Activated naive CD4-positive, alpha-beta T cell treated with anti-CD3 and anti-CD28 coated beads for 36 hours (primary cell): ENCODE measurements at regions not wholly inside any gene's neighbourhood (a gene's known extent, or its start where the extent isn't known, plus 50 kb on each side); places are given as distances from the start of the nearest gene placed in this dataset.

ENCODE experiments used
- CTCF ChIA-PET: fragments of 350-600 bp; sonication (Branson Sonifier 250); formaldehyde crosslinking; loops from one replicate; lab custom pipeline; 2021; ENCODE audit warnings: antibody characterized with exemption; lab: Charles Lee
- DNase-seq: peaks from one replicate; pipeline ENCODE4 v3.0.0-alpha.2; 2020
- H3K27ac Mint-ChIP-seq: one replicate; pipeline ENCODE4 v1.8.0; 2021; ENCODE audit warnings: mild to moderate bottlenecking, mixed read lengths
- H3K27me3 Mint-ChIP-seq: one replicate; pipeline ENCODE4 v1.8.0; 2021; ENCODE audit warnings: low read depth, mixed read lengths
- H3K36me3 Mint-ChIP-seq: one replicate; pipeline ENCODE4 v1.8.0; 2021; ENCODE audit warnings: low read depth, mixed read lengths
- H3K4me1 Mint-ChIP-seq: one replicate; pipeline ENCODE4 v1.8.0; 2021; ENCODE audit warnings: low read depth, mixed read lengths
- H3K4me3 Mint-ChIP-seq: one replicate; pipeline ENCODE4 v1.8.0; 2021; ENCODE audit warnings: mild to moderate bottlenecking, moderate library complexity, mixed read lengths
- H3K9me3 Mint-ChIP-seq: one replicate; pipeline ENCODE4 v1.8.0; 2021; ENCODE audit warnings: mixed read lengths
- intact Hi-C: fragments of 100-400 bp; cut with micrococcal nuclease; formaldehyde crosslinking; loops from one replicate; pipeline ENCODE4 v1.15.1; 2023

DNA sequence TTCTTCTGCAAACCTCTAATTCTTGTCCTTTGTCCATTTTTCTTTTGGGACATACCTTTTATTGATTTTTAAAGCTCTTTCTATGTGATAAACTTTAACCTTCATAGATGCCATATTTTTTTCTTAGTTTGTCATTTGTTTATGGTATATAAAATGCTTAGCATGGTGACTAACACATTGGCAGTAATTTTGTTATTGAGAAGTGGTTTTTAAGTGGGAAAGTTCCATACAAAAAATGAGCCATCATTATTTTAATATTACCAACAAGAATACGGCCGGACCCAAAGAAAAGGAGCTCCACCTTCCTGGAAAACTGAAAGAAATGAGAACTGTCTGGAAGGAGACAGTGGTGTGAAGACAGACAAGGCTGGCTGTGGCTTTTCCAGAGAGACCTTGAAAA lies 270.1 kb upstream of the SIX2 start:
- Mint-ChIP-seq H3K36me3 (no peaks in the 10 kb centered on the region), H3K4me3 (no peak overlapping the region), H3K27ac (no peak overlapping the region), H3K9me3 (no peaks in the 10 kb centered on the region), H3K27me3 (peaks cover 2% of the 10 kb centered on the region), H3K4me1 (no peaks in the 10 kb centered on the region)
- no peak for DNase-seq
- intact Hi-C loops: no loop called here
- CTCF ChIA-PET: no interaction called here

DNA sequence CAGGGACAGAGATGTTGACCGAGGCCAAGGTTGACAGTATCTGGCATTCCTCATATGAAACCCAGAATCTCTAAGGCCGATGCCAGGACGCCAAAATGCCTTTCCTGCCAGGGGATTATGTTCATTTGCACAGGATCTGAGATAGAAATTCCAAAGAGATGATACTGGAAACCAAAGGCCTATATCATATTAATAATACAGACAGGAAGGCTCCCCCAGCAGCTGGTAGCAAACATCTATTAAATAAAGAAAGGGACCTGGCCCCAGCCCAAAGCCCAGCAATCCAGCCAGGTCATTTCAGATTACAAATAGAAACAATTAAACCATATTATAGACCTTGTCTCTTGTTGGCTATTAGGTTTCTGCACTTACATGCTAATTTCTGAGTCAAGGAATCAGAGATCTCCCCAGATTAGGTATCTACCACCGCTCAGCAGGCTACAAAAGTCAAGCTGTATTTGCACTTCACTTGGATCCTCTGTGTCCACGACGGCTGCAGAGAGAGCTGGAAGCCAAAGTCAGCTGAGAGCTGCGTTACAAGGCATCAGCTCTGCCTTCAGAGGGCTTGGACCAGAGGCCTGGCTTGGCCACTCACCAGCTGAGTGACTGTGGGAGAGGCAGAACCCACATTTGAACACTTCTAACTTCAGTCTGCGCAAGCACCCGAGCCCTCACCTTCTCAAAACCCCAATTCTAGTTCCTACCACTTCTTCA lies 269.3 kb upstream of the SIX2 start:
- Mint-ChIP-seq H3K36me3 (no peaks in the 10 kb centered on the region), H3K27ac (no peak overlapping the region), H3K4me1 (no peaks in the 10 kb centered on the region), H3K9me3 (no peaks in the 10 kb centered on the region), H3K27me3 (peaks cover 2% of the 10 kb centered on the region), H3K4me3 (no peak overlapping the region)
- DNase-seq: no peak
- CTCF ChIA-PET: no interaction called here
- intact Hi-C loops: no loop called here

DNA sequence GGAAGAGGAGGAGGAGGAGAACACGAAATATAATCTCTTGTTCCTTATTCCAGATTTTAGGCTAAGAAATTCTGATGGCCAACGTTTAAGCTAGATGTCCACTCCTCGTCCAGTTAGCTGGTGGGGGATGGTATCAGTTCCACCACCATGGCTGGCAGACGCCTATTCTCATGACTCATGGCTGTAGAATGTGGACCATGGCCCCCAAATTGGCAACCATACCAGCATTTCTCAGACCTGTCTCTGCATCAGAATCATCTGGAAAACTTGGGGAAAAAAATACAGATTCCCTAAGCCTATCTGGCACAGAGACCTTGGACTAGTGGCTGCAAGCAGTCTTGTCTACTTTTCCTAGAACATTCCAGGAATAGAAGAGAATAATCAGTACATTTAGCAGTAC lies 267.7 kb upstream of the SIX2 start:
- intact Hi-C loops: no loop called here
- Mint-ChIP-seq H3K9me3 (no peaks in the 10 kb centered on the region), H3K4me1 (no peaks in the 10 kb centered on the region), H3K27ac (no peak overlapping the region), H3K27me3 (peaks cover 2% of the 10 kb centered on the region), H3K36me3 (no peaks in the 10 kb centered on the region), H3K4me3 (no peak overlapping the region)
- CTCF ChIA-PET: interaction anchor here (0.6 kb wide), 1 partner anchor 11 kb away, joined by 3 read pairs; no protein-coding TSS in a partner anchor
- no peak for DNase-seq

DNA sequence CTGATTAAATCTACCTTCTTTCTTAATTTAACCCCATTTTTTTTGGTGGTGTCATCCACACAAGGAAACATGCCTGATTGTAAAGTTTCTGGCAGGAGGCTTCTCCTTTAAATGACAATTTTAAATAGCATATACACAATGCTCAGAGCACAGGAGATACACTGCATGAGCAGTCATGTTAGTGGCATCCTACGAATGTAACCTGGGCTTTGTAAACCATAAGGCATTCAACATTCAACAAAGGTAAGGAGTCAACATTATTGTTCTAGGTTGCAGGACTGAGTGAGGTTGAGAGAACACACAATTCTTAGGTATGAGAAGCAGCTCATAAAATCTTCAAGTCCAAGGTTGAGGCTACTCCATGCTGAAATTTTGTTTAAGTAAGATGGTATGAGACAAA lies 266.6 kb upstream of the SIX2 start:
- CTCF ChIA-PET: no interaction called here
- H3K9me3 Mint-ChIP-seq: no peaks in the 10 kb centered on the region
- peaks cover 2% of the 10 kb centered on the region for H3K27me3 Mint-ChIP-seq
- no peak overlapping the region for H3K27ac Mint-ChIP-seq
- H3K4me3 Mint-ChIP-seq: no peak overlapping the region
- no peak for DNase-seq
- H3K4me1 Mint-ChIP-seq: no peaks in the 10 kb centered on the region
- intact Hi-C loops: no loop called here
- no peaks in the 10 kb centered on the region for H3K36me3 Mint-ChIP-seq

DNA sequence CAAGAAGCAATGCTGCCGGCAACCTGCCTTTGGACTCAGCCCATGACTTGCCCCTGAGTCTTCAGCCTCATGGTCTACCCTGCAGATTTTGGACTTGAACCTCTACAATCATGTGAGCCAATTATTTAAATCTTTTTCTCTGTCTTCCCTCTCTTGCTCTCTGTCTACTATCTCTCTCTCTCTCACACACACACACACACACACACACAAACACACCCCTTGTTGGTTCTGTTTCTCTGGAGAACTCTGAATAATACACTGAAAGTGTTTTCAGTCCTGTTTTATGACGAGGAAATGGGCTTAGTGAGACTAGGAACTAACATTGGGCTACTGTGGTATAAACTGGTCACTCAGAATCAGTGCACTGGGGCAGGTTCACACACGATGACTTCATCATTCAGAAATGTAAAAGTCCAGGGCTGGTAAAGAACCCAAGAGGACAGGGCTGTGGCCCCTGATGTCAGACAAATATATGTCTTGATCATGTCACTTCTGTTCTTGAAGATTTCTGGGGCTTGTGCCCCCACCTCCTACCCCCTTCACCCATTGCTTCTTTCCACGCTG lies 266.1 kb upstream of the SIX2 start:
- Mint-ChIP-seq H3K4me3 (no peak overlapping the region), H3K9me3 (no peaks in the 10 kb centered on the region), H3K4me1 (no peaks in the 10 kb centered on the region), H3K27me3 (peaks cover 2% of the 10 kb centered on the region), H3K27ac (no peak overlapping the region), H3K36me3 (no peaks in the 10 kb centered on the region)
- CTCF ChIA-PET: interaction anchor here (0.6 kb wide), 1 partner anchor 12 kb away, joined by 3 read pairs; no protein-coding TSS in a partner anchor
- intact Hi-C loops: no loop called here
- DNase-seq: no peak

DNA sequence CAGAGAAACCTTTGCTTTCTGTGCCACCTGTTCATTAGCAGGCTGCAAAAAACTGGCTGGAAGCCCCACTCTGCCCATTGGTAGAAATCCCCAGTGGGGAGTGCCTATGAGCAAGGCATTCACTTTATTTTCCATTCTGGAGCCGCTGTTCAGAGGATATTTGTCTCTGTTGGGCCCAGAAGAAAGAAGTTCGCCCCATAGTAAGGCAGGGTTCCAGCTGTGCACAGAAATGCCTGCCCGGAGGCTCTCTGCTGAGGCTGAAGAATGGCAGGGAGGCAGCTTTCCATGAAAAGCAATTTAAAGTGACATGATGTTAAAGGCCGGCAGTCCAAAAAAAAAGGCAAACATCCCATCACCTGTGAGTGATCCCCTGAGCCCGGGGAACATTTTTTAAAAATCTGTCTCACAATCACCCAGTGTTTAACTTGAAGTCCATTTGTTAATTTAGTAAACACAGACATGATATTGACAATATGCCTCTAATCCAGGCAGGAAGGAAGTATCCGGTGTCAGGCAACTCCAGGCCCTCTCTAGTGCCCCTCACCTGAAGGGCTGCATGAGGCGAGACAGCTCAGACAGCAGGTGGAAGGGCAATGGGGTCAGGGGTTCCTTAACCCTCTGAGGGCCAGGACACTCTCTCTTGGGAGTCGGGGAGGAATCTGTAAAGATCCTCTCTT lies 265.1 kb upstream of the SIX2 start:
- CTCF ChIA-PET: interaction anchor here (0.6 kb wide), 1 partner anchor 12 kb away, joined by 3 read pairs; no protein-coding TSS in a partner anchor
- Mint-ChIP-seq H3K36me3 (no peaks in the 10 kb centered on the region), H3K4me3 (no peak overlapping the region), H3K4me1 (no peaks in the 10 kb centered on the region), H3K9me3 (no peaks in the 10 kb centered on the region), H3K27ac (no peak overlapping the region), H3K27me3 (peaks cover 2% of the 10 kb centered on the region)
- intact Hi-C loops: no loop called here
- DNase-seq: no peak

DNA sequence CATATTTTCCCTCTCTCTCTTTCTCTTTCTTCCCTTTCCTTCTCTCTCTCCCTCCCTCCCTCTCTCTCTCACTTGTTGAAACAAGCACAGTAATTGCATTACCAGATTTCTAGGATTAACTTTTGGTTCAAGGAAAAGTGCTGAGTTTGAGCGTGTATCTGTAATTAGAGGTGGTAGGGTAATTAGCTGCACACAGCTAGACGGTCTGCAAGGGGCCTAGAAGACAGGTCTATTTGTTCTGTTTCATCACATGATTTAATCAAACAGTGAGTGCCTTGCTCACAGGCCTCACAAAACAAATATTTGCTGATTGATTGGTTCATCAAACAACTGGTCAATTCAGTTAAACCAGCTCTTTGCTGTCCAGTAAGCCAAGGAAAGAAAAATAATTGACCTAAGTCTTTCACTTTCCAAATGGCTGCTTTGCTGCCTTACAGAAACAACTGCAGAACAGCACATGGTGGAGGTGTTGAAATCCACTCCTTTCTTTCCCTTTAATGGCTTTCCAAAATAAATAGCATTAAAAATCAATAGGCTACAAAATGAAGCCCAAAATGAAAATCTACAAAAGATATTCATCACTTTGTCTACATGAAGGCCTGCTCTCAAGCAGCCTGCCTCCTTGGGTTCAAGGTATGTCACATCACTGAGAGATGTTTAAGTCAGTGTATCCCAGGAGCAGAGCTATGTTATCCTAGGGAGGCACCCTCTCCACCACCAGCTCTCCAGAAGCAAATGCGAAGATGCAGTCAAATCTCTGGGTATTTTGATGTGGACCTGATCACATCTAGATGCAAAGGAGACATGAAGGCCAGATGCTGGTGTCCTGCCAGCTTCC lies 264.4 kb upstream of the SIX2 start:
- H3K27ac Mint-ChIP-seq: no peak overlapping the region
- no peak for DNase-seq
- intact Hi-C loops: no loop called here
- H3K4me3 Mint-ChIP-seq: no peak overlapping the region
- H3K4me1 Mint-ChIP-seq: no peaks in the 10 kb centered on the region
- peaks cover 2% of the 10 kb centered on the region for H3K27me3 Mint-ChIP-seq
- no peaks in the 10 kb centered on the region for H3K9me3 Mint-ChIP-seq
- CTCF ChIA-PET: no interaction called here
- H3K36me3 Mint-ChIP-seq: no peaks in the 10 kb centered on the region

DNA sequence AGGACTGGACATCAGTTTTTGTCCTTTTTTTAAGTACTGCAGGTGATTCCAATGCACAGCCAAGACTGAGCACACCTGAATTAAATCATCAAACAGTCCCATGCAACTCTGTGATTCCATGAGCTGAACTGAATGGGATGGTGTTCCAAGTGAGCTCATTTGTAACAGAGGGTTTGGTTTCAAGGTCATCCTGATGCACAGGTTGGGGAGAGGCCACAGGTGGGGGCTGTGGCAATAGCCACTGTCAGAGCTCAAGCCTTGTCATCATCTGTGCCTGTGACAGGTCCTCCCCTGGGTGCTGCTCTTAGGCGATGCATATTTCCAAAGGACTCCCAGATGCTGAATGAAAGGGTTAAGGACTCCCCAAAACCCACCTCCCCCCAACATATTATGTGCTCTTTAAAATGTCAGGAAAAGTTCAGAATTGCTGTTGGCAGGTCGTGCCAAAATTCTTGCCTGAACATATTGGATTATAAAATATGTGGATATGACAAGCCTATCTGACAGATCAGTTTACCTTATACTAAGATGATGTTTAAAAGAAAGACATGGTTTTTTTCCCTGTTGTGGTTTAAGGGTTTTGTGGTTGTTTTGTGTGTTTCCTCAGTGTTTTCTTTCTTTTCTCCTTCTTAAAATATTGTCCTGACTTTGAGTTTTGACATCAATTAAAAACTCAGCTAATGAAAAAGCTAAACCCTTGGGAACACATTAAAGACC lies 263.5 kb upstream of the SIX2 start:
- H3K27me3 Mint-ChIP-seq: no peaks in the 10 kb centered on the region
- DNase-seq: no peak
- H3K27ac Mint-ChIP-seq: no peak overlapping the region
- H3K4me3 Mint-ChIP-seq: no peak overlapping the region
- CTCF ChIA-PET: no interaction called here
- intact Hi-C loops: no loop called here
- no peaks in the 10 kb centered on the region for H3K9me3 Mint-ChIP-seq
- H3K4me1 Mint-ChIP-seq: no peaks in the 10 kb centered on the region
- H3K36me3 Mint-ChIP-seq: no peaks in the 10 kb centered on the region

DNA sequence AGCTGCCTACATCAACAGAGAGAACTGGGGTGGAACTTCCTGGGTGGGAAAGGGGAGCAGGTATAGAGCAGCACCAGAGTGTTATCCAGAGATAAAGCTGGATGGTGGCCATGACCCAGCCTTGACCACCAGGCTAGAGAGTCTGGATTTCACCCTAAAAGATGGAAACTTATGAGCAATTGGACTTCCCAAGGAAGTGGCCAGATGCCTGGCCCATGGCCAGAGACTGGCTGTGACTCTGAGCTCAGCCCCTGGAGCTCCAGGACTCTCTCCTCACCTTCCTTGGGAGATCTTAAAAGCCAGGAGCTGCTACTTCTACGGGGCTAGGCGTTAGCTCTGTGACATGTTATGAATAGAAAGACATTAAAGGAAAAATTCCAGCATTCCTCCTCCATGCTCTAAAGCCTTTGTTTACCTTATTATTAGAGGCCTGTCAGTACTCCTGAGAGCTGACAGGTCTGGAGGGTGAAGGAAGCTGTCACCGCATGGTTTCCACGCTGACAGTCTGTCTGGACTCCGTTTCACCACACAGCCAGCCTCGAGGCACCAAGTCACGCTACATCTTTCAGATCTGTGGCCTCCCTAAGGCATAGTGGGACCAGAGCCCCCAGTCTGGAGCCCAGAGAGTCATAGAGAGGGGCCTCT lies 260.0 kb upstream of the SIX2 start:
- Mint-ChIP-seq H3K27ac (no peak overlapping the region), H3K9me3 (no peaks in the 10 kb centered on the region), H3K4me3 (no peak overlapping the region), H3K4me1 (no peaks in the 10 kb centered on the region), H3K27me3 (no peaks in the 10 kb centered on the region), H3K36me3 (no peaks in the 10 kb centered on the region)
- CTCF ChIA-PET: no interaction called here
- no peak for DNase-seq
- intact Hi-C loops: no loop called here

DNA sequence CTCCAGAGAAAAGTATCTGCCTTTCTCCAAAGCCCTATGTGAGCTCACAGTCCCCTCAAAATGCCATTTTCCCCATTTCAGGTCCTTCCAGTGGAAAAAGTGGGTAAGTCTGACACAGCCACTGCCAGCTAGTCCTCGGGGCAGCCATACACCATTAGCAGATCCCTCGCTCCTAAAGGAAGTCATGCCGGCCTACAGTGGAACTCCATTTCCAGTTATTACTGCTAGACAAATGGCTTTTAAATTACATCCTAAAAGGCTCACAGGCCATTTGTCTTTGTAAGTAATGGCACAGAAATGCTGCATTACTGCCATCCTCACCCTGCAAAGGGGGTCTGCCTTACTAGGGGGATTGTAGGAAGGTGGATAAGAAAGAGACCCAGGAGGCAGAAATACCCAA lies 259.4 kb upstream of the SIX2 start:
- H3K27me3 Mint-ChIP-seq: peaks cover 2% of the 10 kb centered on the region
- no peaks in the 10 kb centered on the region for H3K36me3 Mint-ChIP-seq
- DNase-seq: no peak
- H3K4me1 Mint-ChIP-seq: no peaks in the 10 kb centered on the region
- CTCF ChIA-PET: no interaction called here
- intact Hi-C loops: no loop called here
- no peaks in the 10 kb centered on the region for H3K9me3 Mint-ChIP-seq
- no peak overlapping the region for H3K4me3 Mint-ChIP-seq
- H3K27ac Mint-ChIP-seq: no peak overlapping the region

DNA sequence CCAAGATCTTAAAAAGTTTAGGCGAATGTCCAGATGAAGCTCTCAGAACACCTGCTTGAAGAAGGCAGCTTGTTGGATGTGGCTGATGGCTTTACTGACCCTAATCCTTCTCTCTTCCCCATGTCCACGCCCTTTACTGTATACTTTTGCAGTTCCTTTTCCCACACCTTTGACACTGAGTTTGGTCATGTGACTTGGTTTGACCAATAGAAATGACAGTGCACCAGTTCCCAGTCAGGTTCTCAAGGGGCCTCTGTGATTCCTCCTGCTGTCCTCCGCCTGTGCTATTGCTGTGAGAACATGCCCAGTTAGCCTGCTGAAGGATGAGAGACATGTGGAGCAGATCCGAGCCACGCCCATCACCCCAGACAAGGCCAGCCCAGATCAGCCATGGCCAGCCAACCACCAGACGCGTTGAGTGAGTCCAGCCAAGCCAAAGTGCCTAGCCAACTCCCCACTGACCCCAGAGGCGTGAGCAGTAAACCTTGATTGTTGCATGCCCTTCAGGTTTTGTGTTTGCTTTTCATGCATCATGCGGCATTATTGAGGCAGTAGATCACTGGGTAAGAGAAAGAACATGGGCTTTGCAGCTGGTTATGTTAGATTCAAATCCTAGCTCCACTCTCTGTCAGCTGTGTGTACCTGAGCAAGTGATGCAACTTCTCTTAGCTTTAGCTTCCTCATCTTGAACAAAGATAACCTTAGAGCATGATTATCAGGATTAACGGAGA lies 258.0 kb upstream of the SIX2 start:
- CTCF ChIA-PET: no interaction called here
- intact Hi-C loops: no loop called here
- Mint-ChIP-seq H3K9me3 (no peaks in the 10 kb centered on the region), H3K4me3 (no peak overlapping the region), H3K36me3 (no peaks in the 10 kb centered on the region), H3K27me3 (peaks cover 10% of the 10 kb centered on the region), H3K4me1 (no peaks in the 10 kb centered on the region), H3K27ac (no peak overlapping the region)
- DNase-seq: no peak
